Neuron (in vitro differentiated cells): ENCODE measurements at regions not wholly inside any gene's neighbourhood (a gene's known extent, or its start where the extent isn't known, plus 50 kb on each side); places are given as distances from the start of the nearest gene placed in this dataset.

Experiments used
- H2AFZ ChIP-seq: one replicate; pipeline ENCODE4 v1.6.1; 2013; ENCODE audit warnings: low read depth, mild to moderate bottlenecking, inconsistent platforms, low read length, moderate library complexity
- H3K27me3 ChIP-seq: one replicate; pipeline ENCODE4 v1.6.1; 2013; ENCODE audit warnings: low read length; ENCODE audit not compliant: insufficient read depth
- H3K36me3 ChIP-seq: one replicate; pipeline ENCODE4 v1.6.1; 2013; ENCODE audit warnings: low read length; ENCODE audit not compliant: insufficient read depth
- H3K4me1 ChIP-seq: one replicate; pipeline ENCODE4 v1.6.1; 2013; ENCODE audit warnings: low read length; ENCODE audit not compliant: insufficient read depth
- H3K4me3 ChIP-seq: 2 replicates; pipeline ENCODE4 v1.5.1; 2013; ENCODE audit warnings: mild to moderate bottlenecking, low read length, moderate library complexity
- H3K9me3 ChIP-seq: one replicate; pipeline ENCODE4 v1.6.1; 2013; ENCODE audit warnings: low read length

- Histone ChIP-seq H3K4me1 (peaks cover 9% of the 10 kb centered on the region), H3K9me3 (no peaks in the 10 kb centered on the region), H3K27me3 (no peaks in the 10 kb centered on the region), H3K4me3 (no peak overlapping the region), H3K36me3 (no peaks in the 10 kb centered on the region), H2AFZ (no peak overlapping the region)
Observed at GRCh38 chr6:104607501-104607900, 252.2 kb downstream of the HACE1 start.

DNA sequence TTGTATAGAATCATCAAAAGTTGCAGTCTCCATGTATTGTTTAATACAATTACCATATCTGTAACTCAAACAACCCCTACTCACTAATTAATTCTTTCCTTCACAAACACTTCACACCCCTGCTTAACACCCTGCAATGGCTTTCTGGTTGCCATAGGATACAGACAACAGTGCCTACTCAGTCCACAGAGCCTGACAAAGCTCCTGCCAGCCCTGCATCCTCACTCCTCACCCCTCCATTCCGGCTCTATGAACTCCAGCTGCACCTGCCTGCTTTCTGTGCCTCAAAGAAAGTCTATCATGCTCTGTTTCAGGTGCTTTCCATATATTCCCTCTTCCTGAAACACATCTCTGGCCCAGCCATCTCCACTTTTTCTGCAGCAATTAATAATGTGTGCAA lies 253.4 kb downstream of the HACE1 start:
- peaks cover 9% of the 10 kb centered on the region for H3K4me1 ChIP-seq
- H3K4me3 ChIP-seq, result no peak overlapping the region
- H2AFZ ChIP-seq, result no peak overlapping the region
- H3K36me3 ChIP-seq, result no peaks in the 10 kb centered on the region
- H3K9me3 ChIP-seq, result no peaks in the 10 kb centered on the region
- no peaks in the 10 kb centered on the region for H3K27me3 ChIP-seq

- Histone ChIP-seq H3K4me3 (no peak overlapping the region), H3K27me3 (no peaks in the 10 kb centered on the region), H3K9me3 (no peaks in the 10 kb centered on the region), H3K4me1 (peaks cover 18% of the 10 kb centered on the region), H2AFZ (no peak overlapping the region), H3K36me3 (no peaks in the 10 kb centered on the region)
Observed at GRCh38 chr6:104604685-104605084, 255.0 kb downstream of the HACE1 start.

- Histone ChIP-seq H2AFZ (no peak overlapping the region), H3K4me1 (peaks cover 18% of the 10 kb centered on the region), H3K9me3 (no peaks in the 10 kb centered on the region), H3K36me3 (no peaks in the 10 kb centered on the region), H3K27me3 (no peaks in the 10 kb centered on the region), H3K4me3 (no peak overlapping the region)
Observed at GRCh38 chr6:104603108-104603745, 256.5 kb downstream of the HACE1 start.

DNA sequence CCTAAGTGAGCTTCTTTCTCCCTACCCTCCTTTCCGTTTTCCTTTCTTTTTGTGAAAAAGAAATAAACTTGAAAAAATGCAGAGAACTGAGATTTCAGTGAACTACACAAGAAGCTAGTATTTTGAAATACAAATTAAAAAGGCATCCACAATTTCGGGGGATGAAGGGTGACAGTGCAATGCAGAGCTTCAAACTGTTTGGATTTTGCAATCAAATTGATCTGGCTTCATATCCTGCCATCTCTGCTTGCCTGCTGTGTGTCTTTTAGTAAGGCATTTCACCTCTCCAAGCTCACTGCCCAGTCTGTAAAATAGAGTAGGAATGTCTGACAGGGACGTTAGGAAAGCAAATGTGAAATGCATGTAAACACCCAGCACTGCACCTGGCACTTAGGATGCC lies 258.0 kb downstream of the HACE1 start:
- no peaks in the 10 kb centered on the region for H3K9me3 ChIP-seq
- no peaks in the 10 kb centered on the region for H3K27me3 ChIP-seq
- H2AFZ ChIP-seq, result no peak overlapping the region
- no peak overlapping the region for H3K4me3 ChIP-seq
- peaks cover 15% of the 10 kb centered on the region for H3K4me1 ChIP-seq
- no peaks in the 10 kb centered on the region for H3K36me3 ChIP-seq

- Histone ChIP-seq H3K4me3 (no peak overlapping the region), H3K9me3 (no peaks in the 10 kb centered on the region), H3K36me3 (no peaks in the 10 kb centered on the region), H3K27me3 (no peaks in the 10 kb centered on the region), H2AFZ (no peak overlapping the region), H3K4me1 (peaks cover 12% of the 10 kb centered on the region)
Observed at GRCh38 chr6:104601131-104601651, 258.5 kb downstream of the HACE1 start.

GRCh38 chr6:104600639-104600931 lies 259.1 kb downstream of the HACE1 start:
- no peaks in the 10 kb centered on the region for H3K36me3 ChIP-seq
- no peaks in the 10 kb centered on the region for H3K27me3 ChIP-seq
- H3K9me3 ChIP-seq, result no peaks in the 10 kb centered on the region
- H3K4me1 ChIP-seq, result peaks cover 12% of the 10 kb centered on the region
- no peak overlapping the region for H2AFZ ChIP-seq
- no peak overlapping the region for H3K4me3 ChIP-seq

- Histone ChIP-seq H3K9me3 (no peaks in the 10 kb centered on the region), H2AFZ (no peak overlapping the region), H3K27me3 (no peaks in the 10 kb centered on the region), H3K36me3 (no peaks in the 10 kb centered on the region), H3K4me1 (peaks cover 12% of the 10 kb centered on the region), H3K4me3 (no peak overlapping the region)
Observed at GRCh38 chr6:104599821-104600638, 259.7 kb downstream of the HACE1 start.

GRCh38 chr6:104597541-104598050 lies 262.1 kb downstream of the HACE1 start:
- H3K27me3 ChIP-seq, result no peaks in the 10 kb centered on the region
- H2AFZ ChIP-seq, result no peak overlapping the region
- peaks cover 9% of the 10 kb centered on the region for H3K4me1 ChIP-seq
- no peak overlapping the region for H3K4me3 ChIP-seq
- no peaks in the 10 kb centered on the region for H3K9me3 ChIP-seq
- no peaks in the 10 kb centered on the region for H3K36me3 ChIP-seq

GRCh38 chr6:104596091-104596490 lies 263.6 kb downstream of the HACE1 start:
- no peaks in the 10 kb centered on the region for H3K9me3 ChIP-seq
- H3K36me3 ChIP-seq, result no peaks in the 10 kb centered on the region
- H2AFZ ChIP-seq, result no peak overlapping the region
- H3K4me3 ChIP-seq, result no peak overlapping the region
- no peaks in the 10 kb centered on the region for H3K27me3 ChIP-seq
- H3K4me1 ChIP-seq, result peaks cover 20% of the 10 kb centered on the region

- Histone ChIP-seq H3K27me3 (no peaks in the 10 kb centered on the region), H2AFZ (no peak overlapping the region), H3K4me1 (peaks cover 19% of the 10 kb centered on the region), H3K4me3 (no peak overlapping the region), H3K9me3 (no peaks in the 10 kb centered on the region), H3K36me3 (no peaks in the 10 kb centered on the region)
Observed at GRCh38 chr6:104595311-104595820, 264.4 kb downstream of the HACE1 start.

DNA sequence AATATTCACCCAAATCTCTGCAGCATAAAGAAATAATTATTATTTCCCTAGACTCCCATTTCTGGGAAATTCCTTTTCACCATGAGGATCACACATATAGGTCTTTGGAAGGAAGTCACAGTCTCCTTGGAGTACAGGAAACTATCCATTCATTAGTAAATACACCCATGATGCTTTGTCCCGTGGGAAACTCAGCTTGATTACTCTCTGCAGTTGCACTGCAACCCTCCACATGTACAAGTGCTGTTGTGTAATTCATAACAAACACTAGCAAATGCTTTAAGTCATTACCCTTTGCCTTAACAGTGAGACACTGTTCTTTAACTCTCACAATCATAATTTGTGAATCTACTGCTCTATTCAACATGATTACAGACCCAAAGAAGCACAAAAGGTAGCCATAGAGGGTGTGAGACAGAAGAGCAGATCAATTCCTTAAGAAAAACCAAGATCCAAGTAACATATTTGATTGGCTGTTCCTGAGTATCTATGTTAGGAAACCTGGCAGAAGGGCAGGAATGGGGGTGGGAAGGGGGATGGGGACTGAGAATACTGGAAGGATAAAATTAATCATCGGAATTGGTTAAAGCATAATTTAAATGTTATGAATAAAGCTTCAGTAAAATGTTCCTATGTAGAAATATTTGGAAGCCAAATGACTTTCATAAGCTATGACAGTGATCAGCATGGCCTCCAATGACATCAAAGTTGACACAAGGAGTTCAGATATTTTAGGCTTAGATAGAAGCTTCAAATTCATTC lies 268.0 kb downstream of the HACE1 start:
- no peaks in the 10 kb centered on the region for H3K27me3 ChIP-seq
- peak overlapping the region; percentile 19 for H2AFZ ChIP-seq
- H3K9me3 ChIP-seq, result no peaks in the 10 kb centered on the region
- no peak overlapping the region for H3K4me3 ChIP-seq
- peaks cover 17% of the 10 kb centered on the region for H3K4me1 ChIP-seq
- no peaks in the 10 kb centered on the region for H3K36me3 ChIP-seq

DNA sequence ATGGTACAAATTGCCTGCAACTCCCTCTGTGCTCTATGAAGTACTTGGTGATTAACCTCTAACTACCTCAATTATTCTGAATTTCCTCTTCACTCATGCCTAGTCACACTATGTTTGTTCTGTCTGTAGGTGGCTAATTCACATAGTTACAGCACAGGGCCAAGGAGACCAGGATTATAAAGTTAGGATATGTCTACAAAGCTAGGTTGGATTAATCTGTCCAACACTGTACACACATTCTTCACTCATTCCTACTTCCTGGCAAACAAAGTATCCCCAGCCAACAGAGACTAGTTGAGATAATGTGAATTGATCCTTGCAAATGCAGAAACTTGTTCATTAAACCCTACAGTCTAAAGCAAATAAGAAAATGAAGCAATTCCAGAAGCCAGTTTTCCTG lies 269.8 kb downstream of the HACE1 start:
- Histone ChIP-seq H3K27me3 (no peaks in the 10 kb centered on the region), H2AFZ (no peak overlapping the region)

More for the DNA sequence above, 269.8 kb downstream of the HACE1 start:
- Histone ChIP-seq H3K4me3 (no peak overlapping the region), H3K4me1 (peaks cover 17% of the 10 kb centered on the region), H3K36me3 (no peaks in the 10 kb centered on the region), H3K9me3 (no peaks in the 10 kb centered on the region)
